ENCODE measurements at regions not wholly inside any gene's neighbourhood (a gene's known extent, or its start where the extent isn't known, plus 50 kb on each side); places are given as distances from the start of the nearest gene placed in this dataset.

- Histone ChIP-seq H3K4me3 (ENCODE audit: low read length in 2 of 2) (no peak overlapping the region), H3K9me3 (ENCODE audit: control insufficient read depth in 2 of 2, low read length in 2 of 2) (no peaks in the 10 kb centered on the region), H3K36me3 (ENCODE audit: control insufficient read depth in 2 of 2, insufficient read depth in 2 of 2, low read length in 2 of 2) (no peaks in the 10 kb centered on the region), H3K4me1 (ENCODE audit: control insufficient read depth in 2 of 2, insufficient read depth in 2 of 2, low read length in 2 of 2) (peaks cover 18 to 19% of the 10 kb centered on the region in 2 donors), H3K27me3 (ENCODE audit: control insufficient read depth in 2 of 2, insufficient read depth in 2 of 2, low read length in 2 of 2) (no peaks in the 10 kb centered on the region), H3K27ac (ENCODE audit: low read depth in 2 of 2, low read length in 2 of 2) (no peak overlapping the region), H3K9ac (ENCODE audit: low read depth in 1 of 2, low read length in 2 of 2) (no peak overlapping the region)
These were observed 68.1 kb upstream of the FGF3 start for GRCh38 chr11:69887330-69887729.

GRCh38 chr11:69887841-69888427, 68.7 kb upstream of the FGF3 start:
- H3K4me3 ChIP-seq (ENCODE audit: low read length in 2 of 2): no peak overlapping the region
- H3K27ac ChIP-seq (ENCODE audit: low read depth in 2 of 2, low read length in 2 of 2): no peak overlapping the region
- peaks cover 24 to 25% of the 10 kb centered on the region in 2 donors for H3K4me1 ChIP-seq (ENCODE audit: control insufficient read depth in 2 of 2, insufficient read depth in 2 of 2, low read length in 2 of 2)
- no peaks in the 10 kb centered on the region for H3K36me3 ChIP-seq (ENCODE audit: control insufficient read depth in 2 of 2, insufficient read depth in 2 of 2, low read length in 2 of 2)
- H3K9me3 ChIP-seq (ENCODE audit: control insufficient read depth in 2 of 2, low read length in 2 of 2): no peaks in the 10 kb centered on the region
- H3K27me3 ChIP-seq (ENCODE audit: control insufficient read depth in 2 of 2, insufficient read depth in 2 of 2, low read length in 2 of 2): no peaks in the 10 kb centered on the region
- no peak overlapping the region for H3K9ac ChIP-seq (ENCODE audit: low read depth in 1 of 2, low read length in 2 of 2)

GRCh38 chr11:69888483-69889181, 69.4 kb upstream of the FGF3 start:
- Histone ChIP-seq H3K4me3 (ENCODE audit: low read length in 2 of 2) (no peak overlapping the region), H3K4me1 (ENCODE audit: control insufficient read depth in 2 of 2, insufficient read depth in 2 of 2, low read length in 2 of 2) (peaks cover 29 to 30% of the 10 kb centered on the region in 2 donors), H3K27me3 (ENCODE audit: control insufficient read depth in 2 of 2, insufficient read depth in 2 of 2, low read length in 2 of 2) (no peaks in the 10 kb centered on the region), H3K9ac (ENCODE audit: low read depth in 1 of 2, low read length in 2 of 2) (no peak overlapping the region), H3K9me3 (ENCODE audit: control insufficient read depth in 2 of 2, low read length in 2 of 2) (no peaks in the 10 kb centered on the region), H3K36me3 (ENCODE audit: control insufficient read depth in 2 of 2, insufficient read depth in 2 of 2, low read length in 2 of 2) (no peaks in the 10 kb centered on the region), H3K27ac (ENCODE audit: low read depth in 2 of 2, low read length in 2 of 2) (no peak overlapping the region)

GRCh38 chr11:69889400-69890318, 70.4 kb upstream of the FGF3 start:
- peaks cover 30 to 33% of the 10 kb centered on the region in 2 donors for H3K4me1 ChIP-seq (ENCODE audit: control insufficient read depth in 2 of 2, insufficient read depth in 2 of 2, low read length in 2 of 2)
- no peaks in the 10 kb centered on the region for H3K27me3 ChIP-seq (ENCODE audit: control insufficient read depth in 2 of 2, insufficient read depth in 2 of 2, low read length in 2 of 2)
- no peaks in the 10 kb centered on the region for H3K36me3 ChIP-seq (ENCODE audit: control insufficient read depth in 2 of 2, insufficient read depth in 2 of 2, low read length in 2 of 2)
- no peak overlapping the region for H3K9ac ChIP-seq (ENCODE audit: low read depth in 1 of 2, low read length in 2 of 2)
- no peak overlapping the region for H3K27ac ChIP-seq (ENCODE audit: low read depth in 2 of 2, low read length in 2 of 2)
- no peaks in the 10 kb centered on the region for H3K9me3 ChIP-seq (ENCODE audit: control insufficient read depth in 2 of 2, low read length in 2 of 2)
- no peak overlapping the region for H3K4me3 ChIP-seq (ENCODE audit: low read length in 2 of 2)

- H3K27me3 ChIP-seq (ENCODE audit: control insufficient read depth in 2 of 2, insufficient read depth in 2 of 2, low read length in 2 of 2): no peaks in the 10 kb centered on the region
These were observed 71.3 kb upstream of the FGF3 start for GRCh38 chr11:69890476-69890875.

GRCh38 chr11:69891421-69892236, 72.4 kb upstream of the FGF3 start:
- Histone ChIP-seq H3K27ac (ENCODE audit: low read depth in 2 of 2, low read length in 2 of 2) (peak overlapping the region; percentile 57 to 62), H3K36me3 (ENCODE audit: control insufficient read depth in 2 of 2, insufficient read depth in 2 of 2, low read length in 2 of 2) (no peaks in the 10 kb centered on the region), H3K9me3 (ENCODE audit: control insufficient read depth in 2 of 2, low read length in 2 of 2) (no peaks in the 10 kb centered on the region), H3K4me1 (ENCODE audit: control insufficient read depth in 2 of 2, insufficient read depth in 2 of 2, low read length in 2 of 2) (peaks cover 30 to 33% of the 10 kb centered on the region in 2 donors), H3K27me3 (ENCODE audit: control insufficient read depth in 2 of 2, insufficient read depth in 2 of 2, low read length in 2 of 2) (no peaks in the 10 kb centered on the region), H3K9ac (ENCODE audit: low read depth in 1 of 2, low read length in 2 of 2) (no peak overlapping the region), H3K4me3 (ENCODE audit: low read length in 2 of 2) (peak overlapping the region in 1 of 2 donors; percentile 4)

More at GRCh38 chr11:69890476-69890875, 71.3 kb upstream of the FGF3 start:
- Histone ChIP-seq H3K9me3 (ENCODE audit: control insufficient read depth in 2 of 2, low read length in 2 of 2) (no peaks in the 10 kb centered on the region), H3K4me1 (ENCODE audit: control insufficient read depth in 2 of 2, insufficient read depth in 2 of 2, low read length in 2 of 2) (peaks cover 30 to 33% of the 10 kb centered on the region in 2 donors), H3K9ac (ENCODE audit: low read depth in 1 of 2, low read length in 2 of 2) (no peak overlapping the region), H3K27ac (ENCODE audit: low read depth in 2 of 2, low read length in 2 of 2) (peak overlapping the region in 1 of 2 donors; percentile 62), H3K4me3 (ENCODE audit: low read length in 2 of 2) (no peak overlapping the region), H3K36me3 (ENCODE audit: control insufficient read depth in 2 of 2, insufficient read depth in 2 of 2, low read length in 2 of 2) (no peaks in the 10 kb centered on the region)

GRCh38 chr11:69892237-69892985, 73.2 kb upstream of the FGF3 start:
- peak overlapping the region in 1 of 2 donors; percentile 4 for H3K4me3 ChIP-seq (ENCODE audit: low read length in 2 of 2)
- H3K4me1 ChIP-seq (ENCODE audit: control insufficient read depth in 2 of 2, insufficient read depth in 2 of 2, low read length in 2 of 2): peaks cover 30 to 33% of the 10 kb centered on the region in 2 donors
- no peaks in the 10 kb centered on the region for H3K36me3 ChIP-seq (ENCODE audit: control insufficient read depth in 2 of 2, insufficient read depth in 2 of 2, low read length in 2 of 2)
- H3K9ac ChIP-seq (ENCODE audit: low read depth in 1 of 2, low read length in 2 of 2): no peak overlapping the region
- no peaks in the 10 kb centered on the region for H3K27me3 ChIP-seq (ENCODE audit: control insufficient read depth in 2 of 2, insufficient read depth in 2 of 2, low read length in 2 of 2)
- peak overlapping the region; percentile 42 to 62 for H3K27ac ChIP-seq (ENCODE audit: low read depth in 2 of 2, low read length in 2 of 2)
- no peaks in the 10 kb centered on the region for H3K9me3 ChIP-seq (ENCODE audit: control insufficient read depth in 2 of 2, low read length in 2 of 2)

GRCh38 chr11:69892986-69893555, 73.9 kb upstream of the FGF3 start:
- Histone ChIP-seq H3K27me3 (ENCODE audit: control insufficient read depth in 2 of 2, insufficient read depth in 2 of 2, low read length in 2 of 2) (no peaks in the 10 kb centered on the region), H3K9ac (ENCODE audit: low read depth in 1 of 2, low read length in 2 of 2) (peak overlapping the region in 1 of 2 donors; percentile 6), H3K9me3 (ENCODE audit: control insufficient read depth in 2 of 2, low read length in 2 of 2) (no peaks in the 10 kb centered on the region), H3K4me1 (ENCODE audit: control insufficient read depth in 2 of 2, insufficient read depth in 2 of 2, low read length in 2 of 2) (peaks cover 30 to 33% of the 10 kb centered on the region in 2 donors), H3K36me3 (ENCODE audit: control insufficient read depth in 2 of 2, insufficient read depth in 2 of 2, low read length in 2 of 2) (no peaks in the 10 kb centered on the region), H3K4me3 (ENCODE audit: low read length in 2 of 2) (no peak overlapping the region), H3K27ac (ENCODE audit: low read depth in 2 of 2, low read length in 2 of 2) (peak overlapping the region; percentile 42 to 43)

- no peaks in the 10 kb centered on the region for H3K27me3 ChIP-seq (ENCODE audit: control insufficient read depth in 2 of 2, insufficient read depth in 2 of 2, low read length in 2 of 2)
- no peak overlapping the region for H3K4me3 ChIP-seq (ENCODE audit: low read length in 2 of 2)
- H3K4me1 ChIP-seq (ENCODE audit: control insufficient read depth in 2 of 2, insufficient read depth in 2 of 2, low read length in 2 of 2): peaks cover 30 to 33% of the 10 kb centered on the region in 2 donors
- H3K36me3 ChIP-seq (ENCODE audit: control insufficient read depth in 2 of 2, insufficient read depth in 2 of 2, low read length in 2 of 2): no peaks in the 10 kb centered on the region
- no peaks in the 10 kb centered on the region for H3K9me3 ChIP-seq (ENCODE audit: control insufficient read depth in 2 of 2, low read length in 2 of 2)
- H3K27ac ChIP-seq (ENCODE audit: low read depth in 2 of 2, low read length in 2 of 2): no peak overlapping the region
- H3K9ac ChIP-seq (ENCODE audit: low read depth in 1 of 2, low read length in 2 of 2): no peak overlapping the region
These were observed 74.4 kb upstream of the FGF3 start for GRCh38 chr11:69893631-69894030.
